Parathyroid adenoma (tissue), 2 donors: ENCODE measurements at regions not wholly inside any gene's neighbourhood (a gene's known extent, or its start where the extent isn't known, plus 50 kb on each side); places are given as distances from the start of the nearest gene placed in this dataset.

Experiments used
- H2AFZ ChIP-seq: fragments of 300-600 bp; sonication (generic); one replicate; pipeline ENCODE4 v1.7.0; 2017; ENCODE audit warnings: antibody characterized with exemption, mild to moderate bottlenecking
- H3K27ac ChIP-seq: fragments of 300-600 bp; sonication (generic); one replicate; pipeline ENCODE4 v1.7.0; 2017
- H3K27me3 ChIP-seq: fragments of 300-600 bp; sonication (generic); one replicate; pipeline ENCODE4 v1.7.0; 2017; ENCODE audit warnings: low read length; ENCODE audit not compliant: control insufficient read depth, insufficient read depth
- H3K36me3 ChIP-seq: fragments of 300-600 bp; sonication (generic); one replicate; pipeline ENCODE4 v1.7.0; 2017; ENCODE audit warnings: low read length; ENCODE audit not compliant: control insufficient read depth, insufficient read depth
- H3K4me1 ChIP-seq: fragments of 300-600 bp; sonication (generic); one replicate; pipeline ENCODE4 v1.7.0; 2017; ENCODE audit warnings: control low read depth
- H3K4me2 ChIP-seq: fragments of 300-600 bp; sonication (generic); one replicate; pipeline ENCODE4 v1.7.0; 2017; ENCODE audit warnings: low read length
- H3K4me3 ChIP-seq: fragments of 300-600 bp; sonication (generic); one replicate; pipeline ENCODE4 v1.7.0; 2017; ENCODE audit warnings: low read depth, low read length
- H3K79me2 ChIP-seq: fragments of 300-600 bp; sonication (generic); one replicate; pipeline ENCODE4 v1.7.0; 2017; ENCODE audit warnings: control low read depth
- H3K9ac ChIP-seq: fragments of 300-600 bp; sonication (generic); one replicate; pipeline ENCODE4 v1.7.0; 2017; ENCODE audit warnings: mild to moderate bottlenecking
- H3K9me3 ChIP-seq: fragments of 300-600 bp; sonication (generic); one replicate; pipeline ENCODE4 v1.7.0; 2017; ENCODE audit warnings: low read length; ENCODE audit not compliant: control insufficient read depth
- CTCF ChIP-seq: fragments of 300-600 bp; sonication (generic); IDR thresholded peaks from one replicate; pipeline ENCODE4 v1.7.0; 2017; ENCODE audit warnings: antibody characterized with exemption, mild to moderate bottlenecking
- donor health status: primary hyperparathyroidism.

- Histone ChIP-seq H3K9ac (no peak overlapping the region), H3K79me2 (no peaks in the 10 kb centered on the region), H3K27ac (no peak overlapping the region), H3K4me3 (no peak overlapping the region), H3K4me1 (no peaks in the 10 kb centered on the region), H2AFZ (no peak overlapping the region), H3K4me2 (no peak overlapping the region), H3K9me3 (no peaks in the 10 kb centered on the region), H3K36me3 (no peaks in the 10 kb centered on the region), H3K27me3 (no peaks in the 10 kb centered on the region)
- TF ChIP-seq CTCF: no peak
Observed at GRCh38 chr4:24315056-24315455, 269.3 kb downstream of the DHX15 start.

GRCh38 chr4:24312261-24312913 lies 272.0 kb downstream of the DHX15 start:
- H3K79me2 ChIP-seq: no peaks in the 10 kb centered on the region
- no peak for TF ChIP-seq CTCF
- no peak overlapping the region for H3K27ac ChIP-seq
- H3K9me3 ChIP-seq: no peaks in the 10 kb centered on the region
- H2AFZ ChIP-seq: no peak overlapping the region
- no peaks in the 10 kb centered on the region for H3K27me3 ChIP-seq
- H3K9ac ChIP-seq: no peak overlapping the region
- no peaks in the 10 kb centered on the region for H3K36me3 ChIP-seq
- H3K4me3 ChIP-seq: no peak overlapping the region
- H3K4me1 ChIP-seq: no peaks in the 10 kb centered on the region
- H3K4me2 ChIP-seq: no peak overlapping the region

GRCh38 chr4:24303926-24304325 lies 280.4 kb downstream of the DHX15 start:
- H3K36me3 ChIP-seq: no peaks in the 10 kb centered on the region
- no peak overlapping the region for H3K9ac ChIP-seq
- H3K4me2 ChIP-seq: no peak overlapping the region
- H3K79me2 ChIP-seq: no peaks in the 10 kb centered on the region
- TF ChIP-seq CTCF: no peak
- H2AFZ ChIP-seq: no peak overlapping the region
- no peaks in the 10 kb centered on the region for H3K4me1 ChIP-seq
- no peak overlapping the region for H3K4me3 ChIP-seq
- H3K27me3 ChIP-seq: no peaks in the 10 kb centered on the region
- H3K9me3 ChIP-seq: no peaks in the 10 kb centered on the region
- H3K27ac ChIP-seq: no peak overlapping the region

- TF ChIP-seq CTCF: no peak
- Histone ChIP-seq H3K4me2 (no peak overlapping the region), H3K27ac (no peak overlapping the region), H3K9me3 (no peaks in the 10 kb centered on the region), H3K27me3 (no peaks in the 10 kb centered on the region), H3K36me3 (no peaks in the 10 kb centered on the region), H3K9ac (no peak overlapping the region), H3K4me3 (no peak overlapping the region), H3K79me2 (no peaks in the 10 kb centered on the region), H2AFZ (no peak overlapping the region), H3K4me1 (no peaks in the 10 kb centered on the region)
Observed at GRCh38 chr4:24298911-24299310, 285.4 kb downstream of the DHX15 start.

GRCh38 chr4:24287096-24287495 lies 297.3 kb downstream of the DHX15 start:
- H3K4me1 ChIP-seq: no peaks in the 10 kb centered on the region
- no peak for TF ChIP-seq CTCF
- H3K27me3 ChIP-seq: no peaks in the 10 kb centered on the region
- H3K9ac ChIP-seq: no peak overlapping the region
- H3K4me3 ChIP-seq: no peak overlapping the region
- H3K27ac ChIP-seq: no peak overlapping the region
- no peaks in the 10 kb centered on the region for H3K9me3 ChIP-seq
- H2AFZ ChIP-seq: no peak overlapping the region
- H3K79me2 ChIP-seq: no peaks in the 10 kb centered on the region
- no peaks in the 10 kb centered on the region for H3K36me3 ChIP-seq
- no peak overlapping the region for H3K4me2 ChIP-seq
